T-cell (primary cell): ENCODE measurements at regions not wholly inside any gene's neighbourhood (a gene's known extent, or its start where the extent isn't known, plus 50 kb on each side); places are given as distances from the start of the nearest gene placed in this dataset.
A peak's percentile ranks its signal among the peaks of the same experiment; 100 is the strongest.

Experiments
- ATAC-seq, 4 experiments: fragments of 200-7000 bp in 3 of 4; fragments of 150-1000 bp in 1 of 4; cut with Tn5 transposase; replicated peaks in 1 of 4; 1 replicate in 3 of 4; 2 replicates in 1 of 4; pipeline ENCODE4 v1.10.0; 2021; ENCODE audit warnings: moderate library complexity in 3 of 4, mild to moderate bottlenecking in 2 of 4, moderate number of reproducible peaks in 1 of 4
- CTCF ChIA-PET, 2 donors: fragments of 300-600 bp; sonication (Branson Sonifier 250); formaldehyde crosslinking; loops; one replicate each; lab custom pipeline; 2022; ENCODE audit warnings: antibody characterized with exemption in 2 of 2; lab: Charles Lee
- POLR2A ChIA-PET, 2 donors: fragments of 300-600 bp; sonication (Branson Sonifier 250); formaldehyde crosslinking; loops; one replicate each; lab custom pipeline; 2022; ENCODE audit warnings: antibody characterized with exemption in 2 of 2; lab: Charles Lee
- DNase-seq, 35 experiments: peaks; one replicate each; pipeline versions ENCODE4 v3.0.0 to v3.0.0-alpha.2; 2013 to 2023
- H3K27ac ChIP-seq: one replicate; pipeline ENCODE4 v1.5.1; 2013; ENCODE audit warnings: low read length
- H3K27me3 ChIP-seq, 2 experiments: replicated peaks in 1 of 2; 1 replicate in 1 of 2; 2 replicates in 1 of 2; pipeline versions ENCODE4 v1.6.1 to v1.7.0; 2013; ENCODE audit warnings: low read length in 1 of 2, mixed read lengths in 1 of 2; ENCODE audit not compliant: control insufficient read depth in 2 of 2, insufficient read depth in 2 of 2; ENCODE audit errors: extremely low read depth in 1 of 2
- H3K36me3 ChIP-seq, 2 donors: 1 replicate in 1 of 2; 2 replicates in 1 of 2; pipeline versions ENCODE4 v1.6.1 to v1.7.0; 2013; ENCODE audit warnings: low read length in 1 of 2; ENCODE audit not compliant: control insufficient read depth in 2 of 2, insufficient read depth in 1 of 2; ENCODE audit errors: extremely low read depth in 1 of 2
- H3K4me1 ChIP-seq, 2 experiments: 1 replicate in 1 of 2; 2 replicates in 1 of 2; pipeline versions ENCODE4 v1.6.1 to v1.7.0; 2013; ENCODE audit warnings: low read length in 2 of 2, mixed read lengths in 1 of 2; ENCODE audit not compliant: insufficient read depth in 2 of 2, control insufficient read depth in 1 of 2; ENCODE audit errors: extremely low read depth in 1 of 2
- H3K4me3 ChIP-seq, 2 donors: 1 replicate in 1 of 2; 2 replicates in 1 of 2; pipeline versions ENCODE4 v1.5.1 to v1.7.0; 2013; ENCODE audit warnings: mild to moderate bottlenecking in 2 of 2, low read length in 1 of 2, moderate library complexity in 1 of 2; ENCODE audit not compliant: control insufficient read depth in 1 of 2; ENCODE audit errors: extremely low read depth in 1 of 2
- H3K9me3 ChIP-seq: 2 replicates; pipeline ENCODE4 v1.7.0; 2013
- H3K27ac Mint-ChIP-seq, 2 donors: one replicate each; pipeline ENCODE4 v1.8.0; 2020 to 2021; ENCODE audit warnings: mild to moderate bottlenecking in 2 of 2, mixed read lengths in 2 of 2
- H3K27me3 Mint-ChIP-seq, 2 donors: one replicate each; pipeline ENCODE4 v1.8.0; 2021 to 2022; ENCODE audit warnings: mixed read lengths in 2 of 2
- H3K36me3 Mint-ChIP-seq: one replicate; pipeline ENCODE4 v1.8.0; 2021; ENCODE audit warnings: mixed read lengths
- H3K4me1 Mint-ChIP-seq, 3 donors: one replicate each; pipeline ENCODE4 v1.8.0; 2020 to 2022; ENCODE audit warnings: mixed read lengths in 3 of 3, mild to moderate bottlenecking in 1 of 3
- H3K4me3 Mint-ChIP-seq, 3 donors: one replicate each; pipeline ENCODE4 v1.8.0; 2020 to 2022; ENCODE audit warnings: mild to moderate bottlenecking in 3 of 3, mixed read lengths in 3 of 3, moderate library complexity in 3 of 3
- H3K9me3 Mint-ChIP-seq, 3 donors: one replicate each; pipeline ENCODE4 v1.8.0; 2020 to 2022; ENCODE audit warnings: mixed read lengths in 3 of 3
- WGBS: methylation state at CpG from one replicate; pipeline ENCODE4 v1.1.5; 2013; ENCODE audit warnings: missing lambda C conversion rate; ENCODE audit not compliant: insufficient coverage; 5-methylcytosine and 5-hydroxymethylcytosine counted together

DNA sequence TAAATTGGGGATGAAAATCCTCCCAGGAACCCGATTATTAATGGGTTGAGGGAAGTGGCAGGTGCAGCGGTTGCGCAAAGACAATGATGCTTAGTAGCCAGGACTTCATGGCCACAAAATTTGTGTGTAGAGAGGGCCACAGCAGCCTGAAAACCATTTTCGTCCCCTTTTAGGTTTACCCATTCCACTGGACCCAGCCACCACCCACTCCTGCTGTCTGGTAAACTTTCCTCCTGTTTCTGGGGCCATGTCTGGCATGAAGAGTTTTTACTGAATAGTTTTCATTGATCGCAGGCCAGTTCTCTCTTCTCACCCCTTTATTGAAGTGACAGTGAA is 69.5 kb upstream of the SYT13 start:
- no peaks in the 10 kb centered on the region for H3K9me3 ChIP-seq
- POLR2A ChIA-PET = no interaction called here
- H3K27ac ChIP-seq = peak overlapping the region; percentile 45
- DNase-seq = peak in 1 of 35 experiments; percentile 10
- ATAC-seq = peak in 2 of 4 experiments; percentile 8 to 19
- H3K4me1 Mint-ChIP-seq = peaks cover 19 to 27% (median 24%) of the 10 kb centered on the region in 3 donors
- H3K4me1 ChIP-seq = peaks cover 7 to 15% of the 10 kb centered on the region in 2 experiments
- peaks cover 0 to 3% of the 10 kb centered on the region in 2 donors for H3K36me3 ChIP-seq
- CTCF ChIA-PET = interaction anchor here in 1 of 2 donors (0.6 kb wide), 1 partner anchor 17 kb away, joined by 3 read pairs; no protein-coding TSS in a partner anchor
- H3K4me3 ChIP-seq = peak overlapping the region; percentile 69 to 71
- H3K27ac Mint-ChIP-seq = peak overlapping the region; percentile 80 to 88
- no CpG with 5 or more reads among the region's 5 CpGs for WGBS
- H3K36me3 Mint-ChIP-seq = no peaks in the 10 kb centered on the region
- H3K4me3 Mint-ChIP-seq = peak overlapping the region; percentile 75 to 79 (median 77)
- H3K27me3 ChIP-seq = no peaks in the 10 kb centered on the region
- no peaks in the 10 kb centered on the region for H3K9me3 Mint-ChIP-seq
- peaks cover 8 to 10% of the 10 kb centered on the region in 2 donors for H3K27me3 Mint-ChIP-seq

DNA sequence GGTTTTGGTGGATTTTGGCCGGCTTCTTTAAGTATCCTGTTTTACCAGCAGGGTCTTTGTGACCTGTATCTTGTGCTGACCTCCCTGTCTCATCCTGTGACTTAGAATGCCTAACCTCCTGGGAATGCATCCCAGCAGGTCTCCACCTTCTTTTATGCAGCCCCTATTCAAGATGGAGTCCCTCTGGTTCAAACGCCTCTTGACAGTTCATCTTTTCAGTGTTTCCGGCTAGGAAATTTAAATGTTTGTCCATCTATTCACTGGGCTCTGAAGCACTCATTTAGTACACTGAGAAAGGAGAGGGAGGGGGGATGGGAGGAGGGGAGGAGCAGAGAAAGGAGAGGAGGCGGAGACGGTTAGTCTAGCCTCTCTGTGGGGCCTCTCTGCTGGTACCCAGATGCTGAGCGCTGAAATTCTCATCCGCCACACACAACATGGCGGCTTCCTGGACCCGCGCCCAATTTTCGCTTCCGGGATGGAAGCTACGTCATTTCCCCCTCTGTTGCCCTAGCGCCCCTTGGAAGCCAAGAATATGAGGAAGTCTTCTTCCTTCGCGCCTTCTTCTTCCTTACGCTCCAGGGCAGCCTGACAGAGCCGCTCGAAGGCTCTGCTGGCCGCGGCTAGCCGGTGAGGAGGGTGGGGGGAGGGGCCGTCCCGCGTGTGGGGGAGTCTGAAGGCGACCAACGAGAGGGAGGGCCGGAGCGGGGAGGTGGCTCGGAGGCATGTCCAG is 69.0 kb upstream of the SYT13 start:
- Mint-ChIP-seq H3K4me1 (peaks cover 19 to 27% (median 24%) of the 10 kb centered on the region in 3 donors), H3K27ac (peak overlapping the region; percentile 80 to 88), H3K4me3 (peak overlapping the region; percentile 75 to 79 (median 77)), H3K9me3 (no peaks in the 10 kb centered on the region), H3K36me3 (no peaks in the 10 kb centered on the region), H3K27me3 (peaks cover 8 to 10% of the 10 kb centered on the region in 2 donors)
- no peaks in the 10 kb centered on the region for H3K27me3 ChIP-seq
- peak overlapping the region; percentile 69 to 71 for H3K4me3 ChIP-seq
- DNase-seq = peak; percentile 73 to 94 (median 85)
- no peaks in the 10 kb centered on the region for H3K9me3 ChIP-seq
- ChIA-PET POLR2A (no interaction called here), CTCF (interaction anchor here in 1 of 2 donors (0.6 kb wide), 1 partner anchor 16 kb away, joined by 3 read pairs; no protein-coding TSS in a partner anchor)
- 14% methylated on average over 22 of the region's 30 CpGs for WGBS
- peak; percentile 93 to 99 (median 94) for ATAC-seq
- peak overlapping the region; percentile 45 for H3K27ac ChIP-seq
- H3K4me1 ChIP-seq = peaks cover 7 to 15% of the 10 kb centered on the region in 2 experiments
- peaks cover 0 to 3% of the 10 kb centered on the region in 2 donors for H3K36me3 ChIP-seq

DNA sequence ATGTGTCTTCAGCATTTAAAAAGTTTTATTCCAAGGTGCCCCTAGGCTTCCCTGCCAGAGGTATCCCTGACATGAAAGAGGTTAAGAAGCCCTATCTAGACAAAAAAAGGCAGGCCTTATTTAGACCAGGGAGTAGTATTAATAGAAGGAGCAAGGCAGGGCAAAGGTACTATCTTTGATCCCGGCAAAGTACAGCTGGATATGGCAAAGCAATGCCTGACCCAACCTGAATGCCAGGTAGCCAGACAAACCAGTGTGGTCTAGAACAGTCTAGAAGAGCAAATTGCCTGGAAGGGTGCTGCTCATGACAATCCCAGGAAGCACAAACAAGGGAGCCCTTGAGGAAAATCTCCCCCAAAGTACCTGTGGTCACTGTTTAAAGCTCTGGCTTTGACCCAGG is 62.6 kb upstream of the SYT13 start:
- H3K36me3 ChIP-seq = no peaks in the 10 kb centered on the region
- H3K4me1 Mint-ChIP-seq = no peaks in the 10 kb centered on the region
- H3K4me3 Mint-ChIP-seq = no peak overlapping the region
- H3K27ac ChIP-seq = no peak overlapping the region
- H3K27me3 Mint-ChIP-seq = peaks cover 15 to 18% of the 10 kb centered on the region in 2 donors
- no peaks in the 10 kb centered on the region for H3K9me3 Mint-ChIP-seq
- WGBS = 100% methylated on average over 1 of the region's 1 CpG
- DNase-seq (no peak), ATAC-seq (no peak)
- H3K36me3 Mint-ChIP-seq = peaks cover 3% of the 10 kb centered on the region
- H3K27me3 ChIP-seq = peaks cover 0 to 2% of the 10 kb centered on the region in 2 experiments
- no peak overlapping the region for H3K27ac Mint-ChIP-seq
- H3K4me3 ChIP-seq = no peak overlapping the region
- CTCF ChIA-PET = no interaction called here
- H3K4me1 ChIP-seq = no peaks in the 10 kb centered on the region
- POLR2A ChIA-PET = no interaction called here
- no peaks in the 10 kb centered on the region for H3K9me3 ChIP-seq

DNA sequence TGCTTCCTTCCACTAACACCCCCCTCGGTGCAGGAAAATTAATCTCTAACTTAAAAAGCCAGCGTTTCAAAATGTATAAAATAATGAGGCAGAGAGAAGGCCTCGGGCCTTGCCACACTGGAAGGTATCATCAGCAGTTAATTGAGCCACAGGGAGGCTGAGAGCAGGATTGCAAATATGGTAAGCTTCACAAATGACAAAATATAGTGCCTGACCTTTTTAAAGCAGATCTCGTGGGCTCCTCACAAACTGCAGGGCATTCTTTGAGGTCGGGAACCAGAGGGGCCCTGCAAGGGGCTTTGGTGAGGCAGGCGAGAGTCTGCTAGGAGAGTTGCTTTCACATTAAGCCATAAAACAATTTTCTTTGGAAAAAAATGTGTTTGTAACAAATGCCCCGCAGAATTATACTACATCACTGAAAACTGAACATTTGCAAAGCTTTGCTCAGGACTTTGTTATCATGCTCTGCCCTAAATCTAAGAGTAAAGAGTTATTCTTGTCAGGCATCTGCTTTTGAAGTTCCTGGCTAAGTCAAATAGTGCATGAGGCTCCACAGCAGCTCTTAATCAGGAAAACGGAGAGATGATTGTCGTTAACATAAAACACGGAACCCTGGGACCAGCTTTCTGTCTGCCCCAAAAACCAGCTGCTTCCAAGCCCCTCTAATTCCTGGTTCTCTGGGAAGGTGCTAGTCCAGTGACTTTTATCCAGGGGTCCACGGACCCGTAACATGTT is 61.4 kb upstream of the SYT13 start:
- ChIA-PET POLR2A (no interaction called here), CTCF (no interaction called here)
- no peak overlapping the region for H3K27ac Mint-ChIP-seq
- DNase-seq = no peak
- WGBS = 50% methylated on average over 3 of the region's 12 CpGs
- H3K9me3 ChIP-seq = no peaks in the 10 kb centered on the region
- ATAC-seq = no peak
- no peak overlapping the region for H3K4me3 Mint-ChIP-seq
- no peak overlapping the region for H3K27ac ChIP-seq
- H3K36me3 Mint-ChIP-seq = peaks cover 3% of the 10 kb centered on the region
- H3K9me3 Mint-ChIP-seq = no peaks in the 10 kb centered on the region
- no peaks in the 10 kb centered on the region for H3K4me1 Mint-ChIP-seq
- peaks cover 19 to 21% of the 10 kb centered on the region in 2 donors for H3K27me3 Mint-ChIP-seq
- peaks cover 0 to 6% of the 10 kb centered on the region in 2 experiments for H3K27me3 ChIP-seq
- H3K4me1 ChIP-seq = no peaks in the 10 kb centered on the region
- no peak overlapping the region for H3K4me3 ChIP-seq
- no peaks in the 10 kb centered on the region for H3K36me3 ChIP-seq

DNA sequence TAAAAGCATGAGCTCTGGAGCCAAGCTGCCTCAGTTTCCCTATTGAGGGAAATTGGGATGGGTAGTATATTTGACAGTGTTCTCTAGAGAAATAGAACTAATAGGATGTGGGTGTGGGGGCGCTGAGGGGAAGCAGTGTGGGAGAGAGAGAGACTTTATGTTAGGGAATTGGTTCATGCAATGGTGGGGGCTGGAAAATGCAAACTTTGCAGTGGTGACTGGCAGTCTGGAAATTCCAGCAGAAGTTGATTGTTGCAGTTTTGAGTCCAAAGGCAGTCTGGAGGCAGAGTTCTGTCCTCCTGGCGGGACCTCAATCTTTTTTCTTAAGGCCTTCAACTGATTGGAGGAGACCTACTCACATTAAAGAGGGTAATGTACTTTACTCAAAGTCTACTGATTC is 59.4 kb upstream of the SYT13 start:
- Mint-ChIP-seq H3K4me3 (no peak overlapping the region), H3K27me3 (peaks cover 17 to 23% of the 10 kb centered on the region in 2 donors), H3K9me3 (no peaks in the 10 kb centered on the region), H3K36me3 (peaks cover 3% of the 10 kb centered on the region), H3K27ac (no peak overlapping the region), H3K4me1 (peaks cover 0 to 2% (median 0%) of the 10 kb centered on the region in 3 donors)
- Histone ChIP-seq H3K27ac (no peak overlapping the region), H3K4me3 (no peak overlapping the region), H3K27me3 (peaks cover 0 to 11% of the 10 kb centered on the region in 2 experiments), H3K9me3 (no peaks in the 10 kb centered on the region), H3K36me3 (no peaks in the 10 kb centered on the region), H3K4me1 (no peaks in the 10 kb centered on the region)
- no peak for ATAC-seq
- WGBS = 29% methylated on average over 1 of the region's 2 CpGs
- no peak for DNase-seq
- POLR2A ChIA-PET = no interaction called here
- CTCF ChIA-PET = interaction anchor here in 1 of 2 donors (0.6 kb wide), 1 partner anchor 12 kb away, joined by 3 read pairs; no protein-coding TSS in a partner anchor

DNA sequence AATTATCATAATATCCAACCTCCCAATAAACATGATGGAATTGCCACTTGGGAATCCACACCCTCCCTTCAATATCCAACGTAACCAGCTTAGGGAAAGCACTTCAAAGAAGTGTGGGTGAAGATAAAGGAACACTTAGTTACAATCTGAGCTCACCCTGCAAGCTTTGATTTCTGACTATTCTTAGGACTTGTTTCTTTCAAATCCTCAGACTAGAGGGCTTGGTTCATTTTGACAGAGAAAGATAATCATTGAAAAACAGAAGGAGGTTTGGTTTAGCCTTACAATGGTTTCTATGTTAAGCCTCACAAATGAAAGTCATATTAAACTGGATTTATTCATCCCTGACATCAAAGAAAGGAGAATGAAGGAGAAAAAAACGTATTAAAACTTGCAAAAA is 57.9 kb upstream of the SYT13 start:
- CTCF ChIA-PET = interaction anchor here in 1 of 2 donors (0.7 kb wide), 1 partner anchor 275 kb away, joined by 3 read pairs; no protein-coding TSS in a partner anchor
- H3K4me3 ChIP-seq = no peak overlapping the region
- ATAC-seq (no peak), DNase-seq (no peak)
- no CpG with 5 or more reads among the region's 2 CpGs for WGBS
- POLR2A ChIA-PET = interaction anchor here in 1 of 2 donors (0.8 kb wide), 1 partner anchor 10 kb away, joined by 3 read pairs; no protein-coding TSS in a partner anchor
- peaks cover 3% of the 10 kb centered on the region for H3K36me3 Mint-ChIP-seq
- H3K27me3 Mint-ChIP-seq = peaks cover 17 to 23% of the 10 kb centered on the region in 2 donors
- no peak overlapping the region for H3K27ac Mint-ChIP-seq
- no peak overlapping the region for H3K27ac ChIP-seq
- H3K4me1 ChIP-seq = peaks cover 3 to 7% of the 10 kb centered on the region in 2 experiments
- H3K36me3 ChIP-seq = no peaks in the 10 kb centered on the region
- H3K9me3 Mint-ChIP-seq = no peaks in the 10 kb centered on the region
- peaks cover 0 to 14% of the 10 kb centered on the region in 2 experiments for H3K27me3 ChIP-seq
- peaks cover 8 to 13% (median 12%) of the 10 kb centered on the region in 3 donors for H3K4me1 Mint-ChIP-seq
- H3K9me3 ChIP-seq = no peaks in the 10 kb centered on the region
- H3K4me3 Mint-ChIP-seq = no peak overlapping the region
